HFF-Myc (cell line): ENCODE measurements at regions not wholly inside any gene's neighbourhood (a gene's known extent, or its start where the extent isn't known, plus 50 kb on each side); places are given as distances from the start of the nearest gene placed in this dataset.

Experiments
- DNase-seq: peaks from one replicate; pipeline ENCODE4 v3.0.0-alpha.2; 2011; ENCODE audit warnings: low read depth; ENCODE audit errors: extremely low read depth
- H3K4me3 ChIP-seq: replicated peaks from 2 replicates; pipeline ENCODE4 v1.5.1; 2011; ENCODE audit warnings: low read depth, mild to moderate bottlenecking, control low read depth, low read length
- TF ChIP-seq, protein P1 (sequence below): IDR thresholded peaks from 2 replicates; pipeline ENCODE4 v1.5.1; 2012; ENCODE audit warnings: mild to moderate bottlenecking, low read depth, low read length, control low read depth; ENCODE audit errors: missing control alignments

DNA sequence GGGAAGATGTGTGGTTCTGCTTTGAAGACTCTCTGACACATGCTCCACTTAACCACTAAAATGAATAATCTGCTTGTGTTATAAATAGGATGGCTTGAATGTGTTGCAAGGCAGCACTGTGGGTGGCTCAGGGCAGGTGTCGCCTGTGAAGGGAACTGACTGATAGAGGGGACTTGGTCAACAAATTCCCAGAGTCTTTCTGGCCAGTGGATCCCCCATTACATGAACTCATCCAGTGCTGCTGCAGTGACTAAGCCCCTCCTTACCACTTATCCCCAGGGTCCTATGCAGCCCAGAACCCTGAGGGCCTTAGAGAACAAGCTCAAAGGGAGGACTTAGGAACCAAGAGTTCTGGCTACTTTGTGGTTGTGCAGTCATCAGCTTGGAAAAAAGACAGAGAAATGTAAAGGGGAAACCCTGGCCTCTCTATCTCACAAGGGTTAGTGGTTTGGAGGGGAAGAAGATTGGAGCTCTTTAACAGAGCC is 226.2 kb upstream of the TNP1 start:
- H3K4me3 ChIP-seq = no peak overlapping the region
- DNase-seq = no peak
- TF ChIP-seq, protein P1, sequence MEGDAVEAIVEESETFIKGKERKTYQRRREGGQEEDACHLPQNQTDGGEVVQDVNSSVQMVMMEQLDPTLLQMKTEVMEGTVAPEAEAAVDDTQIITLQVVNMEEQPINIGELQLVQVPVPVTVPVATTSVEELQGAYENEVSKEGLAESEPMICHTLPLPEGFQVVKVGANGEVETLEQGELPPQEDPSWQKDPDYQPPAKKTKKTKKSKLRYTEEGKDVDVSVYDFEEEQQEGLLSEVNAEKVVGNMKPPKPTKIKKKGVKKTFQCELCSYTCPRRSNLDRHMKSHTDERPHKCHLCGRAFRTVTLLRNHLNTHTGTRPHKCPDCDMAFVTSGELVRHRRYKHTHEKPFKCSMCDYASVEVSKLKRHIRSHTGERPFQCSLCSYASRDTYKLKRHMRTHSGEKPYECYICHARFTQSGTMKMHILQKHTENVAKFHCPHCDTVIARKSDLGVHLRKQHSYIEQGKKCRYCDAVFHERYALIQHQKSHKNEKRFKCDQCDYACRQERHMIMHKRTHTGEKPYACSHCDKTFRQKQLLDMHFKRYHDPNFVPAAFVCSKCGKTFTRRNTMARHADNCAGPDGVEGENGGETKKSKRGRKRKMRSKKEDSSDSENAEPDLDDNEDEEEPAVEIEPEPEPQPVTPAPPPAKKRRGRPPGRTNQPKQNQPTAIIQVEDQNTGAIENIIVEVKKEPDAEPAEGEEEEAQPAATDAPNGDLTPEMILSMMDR = no peak

DNA sequence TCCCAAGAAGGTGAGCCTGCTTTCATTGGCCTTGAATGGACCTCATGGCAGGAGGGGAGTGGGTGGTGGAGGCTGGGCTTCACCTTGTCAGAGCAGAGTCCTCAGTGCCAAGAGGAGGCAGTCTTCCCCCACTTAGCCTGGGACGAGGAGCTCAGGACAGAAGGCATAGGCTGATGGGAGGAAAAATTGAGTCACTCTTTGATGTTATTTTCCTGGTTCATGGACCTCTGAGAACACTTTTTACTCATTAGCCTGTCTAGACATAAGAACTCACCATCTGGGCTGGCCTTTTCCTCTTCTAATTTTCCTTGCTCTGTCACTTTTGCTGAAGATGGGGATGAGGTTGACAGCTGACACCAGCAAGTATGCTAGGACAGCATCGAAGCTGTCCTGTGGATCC is 225.7 kb upstream of the TNP1 start:
- no peak for DNase-seq
- H3K4me3 ChIP-seq = no peak overlapping the region
- TF ChIP-seq, protein P1 = no peak

DNA sequence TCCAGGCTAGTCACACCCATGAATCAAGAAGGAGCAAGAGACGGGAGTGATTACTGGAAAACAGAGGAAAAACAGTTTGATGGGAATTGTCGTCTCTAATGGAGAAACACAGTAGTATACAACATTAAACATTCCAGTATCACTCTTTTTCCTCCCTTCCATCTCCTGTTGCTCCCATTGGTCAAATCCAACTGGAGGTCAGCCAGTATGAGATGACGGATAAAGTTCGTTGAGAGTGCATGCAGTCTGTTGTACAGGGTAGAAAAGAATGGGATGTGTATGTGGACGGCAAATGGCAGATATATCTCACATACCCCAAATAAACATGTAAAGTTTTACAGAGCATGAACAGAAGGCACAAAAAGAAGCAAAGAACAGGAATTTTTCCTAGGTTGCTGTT is 221.9 kb upstream of the TNP1 start:
- no peak overlapping the region for H3K4me3 ChIP-seq
- TF ChIP-seq, protein P1 = no peak
- no peak for DNase-seq

DNA sequence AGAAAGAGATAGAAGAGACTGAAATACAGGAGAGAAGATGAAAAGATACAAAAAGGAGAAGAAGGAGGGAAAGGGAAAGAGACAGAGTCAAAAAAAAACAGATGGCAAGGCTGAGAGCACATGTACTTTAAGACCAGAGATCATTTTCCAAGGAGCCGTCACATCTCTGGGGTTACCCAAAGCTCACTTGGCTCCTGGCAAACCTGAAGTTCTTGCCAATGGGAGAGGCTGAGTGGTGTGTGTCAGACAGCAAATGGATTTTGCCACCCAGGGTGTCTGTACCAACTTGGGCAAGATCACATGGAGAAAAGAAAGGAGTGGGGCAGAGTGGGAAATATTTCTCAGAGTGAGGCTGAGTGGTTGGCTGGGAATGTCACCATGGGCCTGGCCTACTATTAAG is 219.3 kb upstream of the TNP1 start:
- DNase-seq = no peak
- no peak overlapping the region for H3K4me3 ChIP-seq
- TF ChIP-seq, protein P1 = no peak

DNA sequence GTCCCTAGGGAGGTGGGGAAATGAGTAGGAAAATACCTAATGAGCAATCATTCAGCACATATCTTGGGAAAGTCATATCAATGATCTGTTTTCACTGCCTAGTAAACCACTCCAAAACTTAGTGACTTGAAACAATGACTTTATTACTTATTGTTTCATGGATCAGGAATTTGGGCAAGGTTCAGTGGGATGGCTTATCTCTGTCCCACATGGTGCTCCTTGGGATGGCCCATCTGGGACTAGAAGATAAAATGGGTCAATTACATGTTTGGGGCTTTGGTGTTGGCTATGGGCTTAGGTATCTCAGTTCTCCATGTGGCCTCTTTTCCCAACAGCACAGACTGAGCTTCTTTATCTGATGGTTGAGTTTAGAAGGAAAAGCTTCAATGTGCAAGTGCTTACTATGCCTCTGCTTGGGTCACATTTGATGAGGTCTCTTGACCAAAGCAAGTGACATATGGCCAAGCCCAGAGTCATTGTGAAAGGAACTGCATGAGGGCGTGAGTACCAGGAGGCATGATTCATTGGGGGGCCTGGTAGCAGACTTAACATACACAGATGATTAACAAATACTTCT is 218.1 kb upstream of the TNP1 start:
- TF ChIP-seq, protein P1 = no peak
- no peak for DNase-seq
- H3K4me3 ChIP-seq = no peak overlapping the region

DNA sequence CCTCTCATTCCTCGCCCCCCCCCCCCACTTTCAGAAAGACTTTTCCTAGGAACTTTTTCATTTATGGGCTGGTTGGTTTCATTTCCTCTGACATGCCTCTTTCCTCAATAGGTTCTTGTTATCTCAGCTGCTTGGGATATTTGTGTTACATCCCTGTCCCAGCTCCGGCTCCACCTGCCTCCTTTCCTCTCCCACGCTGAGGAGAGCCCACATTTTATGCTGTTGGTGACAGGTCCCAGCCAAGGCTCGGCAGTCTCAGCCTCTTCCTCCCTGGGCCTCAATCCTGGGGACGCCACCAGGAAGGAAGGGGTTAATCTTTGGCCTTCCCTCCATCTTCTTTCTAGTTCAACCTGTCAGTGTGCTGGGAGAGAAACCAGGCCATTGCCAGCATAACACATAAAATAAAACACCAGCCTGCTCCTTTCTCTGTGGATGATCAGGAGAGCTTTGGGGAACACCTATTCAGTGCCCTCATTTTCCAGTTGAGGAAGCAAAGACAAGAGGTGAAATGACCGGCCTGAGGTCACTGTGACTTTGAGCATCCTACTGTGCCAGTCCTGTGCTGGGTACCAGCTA is 216.9 kb upstream of the TNP1 start:
- no peak overlapping the region for H3K4me3 ChIP-seq
- DNase-seq = no peak
- TF ChIP-seq, protein P1 = no peak

DNA sequence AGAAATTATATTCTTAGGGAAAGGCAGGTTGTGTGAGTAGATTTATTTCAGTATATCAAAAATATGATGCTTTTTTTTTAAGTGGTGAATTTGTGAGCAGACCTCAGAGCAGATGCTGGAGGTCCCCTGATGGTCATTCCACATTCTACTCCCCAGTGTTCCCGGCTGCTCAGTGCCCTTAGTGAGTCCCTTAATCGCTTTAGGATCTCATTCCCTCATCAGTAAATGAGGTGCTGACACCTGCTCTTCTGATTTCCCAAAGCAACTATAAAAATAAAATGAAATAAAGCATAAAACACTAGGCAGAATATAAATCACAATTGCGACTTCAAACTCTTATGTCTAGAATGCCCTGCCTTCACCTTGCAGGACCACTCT is 216.2 kb upstream of the TNP1 start:
- no peak overlapping the region for H3K4me3 ChIP-seq
- TF ChIP-seq, protein P1 = no peak
- DNase-seq = no peak
